Heart right ventricle (tissue), 16 donors: ENCODE measurements at regions not wholly inside any gene's neighbourhood (a gene's known extent, or its start where the extent isn't known, plus 50 kb on each side); places are given as distances from the start of the nearest gene placed in this dataset.

Experiments
- ATAC-seq, 8 donors: fragments of 200-7000 bp; cut with Tn5 transposase; one replicate each; pipeline ENCODE4 v1.9.1; 2020; ENCODE audit warnings: mild to moderate bottlenecking in 8 of 8, moderate library complexity in 8 of 8, moderate number of reproducible peaks in 1 of 8
- DNase-seq, 2 donors: peaks; one replicate each; pipeline ENCODE4 v3.0.0-alpha.2; 2020
- H3K27ac ChIP-seq, 10 donors: fragments of 200-600 bp; sonication (generic) in 2 of 10; one replicate each; pipeline versions ENCODE4 v1.5.0 to v1.8.0; 2020 to 2022; ENCODE audit warnings: mild to moderate bottlenecking in 3 of 10
- H3K27me3 ChIP-seq, 7 donors: fragments of 200-600 bp; one replicate each; pipeline ENCODE4 v1.8.0; 2021 to 2022; ENCODE audit warnings: mild to moderate bottlenecking in 2 of 7
- H3K36me3 ChIP-seq, 9 donors: fragments of 200-600 bp; sonication (generic) in 1 of 9; one replicate each; pipeline versions ENCODE4 v1.5.0 to v1.8.0; 2020 to 2022; ENCODE audit warnings: mild to moderate bottlenecking in 2 of 9
- H3K4me1 ChIP-seq, 9 donors: fragments of 200-600 bp; sonication (generic) in 1 of 9; one replicate each; pipeline versions ENCODE4 v1.5.0 to v1.8.0; 2020 to 2022; ENCODE audit warnings: mild to moderate bottlenecking in 4 of 9
- H3K4me3 ChIP-seq, 10 donors: fragments of 200-600 bp; sonication (generic) in 2 of 10; one replicate each; pipeline versions ENCODE4 v1.5.0 to v1.8.0; 2020 to 2022; ENCODE audit warnings: mild to moderate bottlenecking in 7 of 10, moderate library complexity in 2 of 10
- H3K9me3 ChIP-seq, 11 donors: fragments of 200-600 bp in 10 of 11; sonication (generic) in 2 of 11; one replicate each; pipeline versions ENCODE4 v1.5.0 to v1.8.0; 2013 to 2022; ENCODE audit warnings: mild to moderate bottlenecking in 2 of 11, control low read depth in 1 of 11, moderate library complexity in 1 of 11
- CTCF ChIP-seq, 9 donors: fragments of 200-600 bp; sonication (generic) in 2 of 9; IDR thresholded peaks; one replicate each; pipeline versions ENCODE4 v1.5.0 to v1.8.0; 2021 to 2022; ENCODE audit warnings: antibody characterized with exemption in 9 of 9, mild to moderate bottlenecking in 5 of 9, moderate library complexity in 1 of 9
- WGBS, 2 donors: extraction: QIAGEN DNeasy Blood & Tissue Kit; methylation state at CpG; one replicate each; pipeline ENCODE4 v1.1.7; 2013; ENCODE audit warnings: inconsistent platforms in 1 of 2; 5-methylcytosine and 5-hydroxymethylcytosine counted together
- intact Hi-C, 10 donors: fragments of 100-400 bp; cut with DNase I; formaldehyde crosslinking; loops; one replicate each; pipeline versions ENCODE4 v1.11.1 to v1.14.2; 2022
- donor health status: Arrhythmogenic right ventricular cardiomyopathy.
- donor health status: ischemic (EF 13 %, LVEDD 7.1; RV severe dilation, severe dysfunction).
- donor health status: healthy with polysubstance abuse.
- donor health status: DM: no; HTN: yes; CAD: no.
- donor health status: DM: no; HTN: no; CAD: no.
- donor health status: ischemic (EF 25% LVEDD 6.9; RV normal size, moderate dysfunction).
- donor health status: ischemic (EF 25% LVEDD 5.7; RV mildly dilated, moderate dysfunction).
- donor health status: healthy.
- donor health status: DM: yes; HTN: yes; CAD: no.
- donor health status: Ischemic cardiomyopathy.
- donor health status: ischemic (EF 35%, LVEDD 5.7; RV mildly dilated, moderate dysfunction).
- donor health status: nonischemic (EF 11% LVEDD 7.7; RV severe dilation, severe dysfunction).
- donor health status: DM: yes; HTN: yes; CAD: no.
- donor health status: PGD.
- donor health status: ischemic (EF 29% LVEDD 5.4; RV normal size, mild dysfunction).
- donor health status: nonischemic (EF 23%, LVEDD 6.1; RV moderate dilation, normal function).

DNA sequence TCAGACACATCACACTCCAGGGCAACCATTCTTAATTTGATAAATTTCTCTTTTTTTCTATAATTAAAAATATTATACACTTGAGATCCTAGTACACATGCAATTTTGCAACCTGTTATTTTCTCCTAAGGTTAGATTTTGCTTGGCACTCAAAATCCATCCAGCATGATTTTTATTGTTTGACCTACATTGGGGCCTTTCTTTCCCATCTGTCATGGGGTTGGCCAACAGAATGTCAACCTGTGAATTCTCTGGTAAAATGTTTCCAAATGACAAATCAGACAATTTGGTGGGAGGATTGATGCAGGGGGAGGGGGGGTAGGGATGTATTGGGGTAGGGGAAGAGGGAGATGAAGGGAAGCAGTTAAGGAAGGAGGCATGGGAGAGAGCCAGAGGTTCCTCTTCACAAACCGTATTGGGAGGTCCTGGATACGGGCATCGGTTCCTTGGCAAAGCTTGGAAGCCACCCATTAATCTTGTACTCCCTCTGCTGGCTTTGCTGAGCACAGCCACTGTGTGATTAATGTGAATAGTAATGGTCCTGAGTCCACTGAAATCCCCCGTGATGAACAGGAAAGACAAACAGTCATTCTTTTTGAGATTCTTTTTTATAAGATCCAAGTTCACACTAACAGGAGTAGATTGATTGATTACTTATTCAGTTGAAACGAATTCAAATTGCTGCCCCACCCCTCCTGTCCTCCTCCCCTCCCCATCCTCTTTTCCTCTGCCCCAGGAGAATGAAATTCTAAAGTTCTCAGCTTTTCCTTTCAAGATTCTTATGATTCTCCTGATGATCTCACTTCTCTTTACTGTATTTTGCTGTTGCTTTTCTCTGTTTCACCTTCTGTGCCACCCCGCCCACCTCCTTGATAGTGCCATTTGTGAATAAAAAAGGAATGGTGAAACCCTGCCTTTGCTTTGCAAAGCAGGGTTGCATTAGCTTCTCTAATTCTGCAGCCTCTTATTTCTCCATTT is 82.2 kb upstream of the SLC25A26 start:
- H3K9me3 ChIP-seq: peaks cover 0 to 4% (median 0%) of the 10 kb centered on the region in 11 donors
- H3K27me3 ChIP-seq: no peaks in the 10 kb centered on the region
- peaks cover 0 to 10% (median 9%) of the 10 kb centered on the region in 9 donors for H3K4me1 ChIP-seq
- 17 to 18% methylated on average over 6 of the region's 6 CpGs for WGBS, 2 donors
- no peaks in the 10 kb centered on the region for H3K36me3 ChIP-seq
- ATAC-seq (peak; percentile 79 to 94 (median 88)), DNase-seq (peak in 1 of 2 donors; percentile 65)
- peak; percentile 68 to 88 (median 82) for TF ChIP-seq CTCF (IDR thresholded peaks at IDR 0.05)
- intact Hi-C loops: loop anchor here (1.0 to 10.0 kb wide), 9 partner anchors 91 to 356 kb away; partner anchors contain the start of gene MAGI1 (in 4 of the 10)
- H3K4me3 ChIP-seq: no peak overlapping the region
- peak overlapping the region in 3 of 10 donors; percentile 46 to 52 (median 51) for H3K27ac ChIP-seq

- intact Hi-C loops: loop anchor here in 9 of 10 donors (5.0 to 10.0 kb wide), 5 partner anchors 89 to 354 kb away; partner anchors contain the start of gene MAGI1 (in 3 of the 9)
- DNase-seq (no peak), ATAC-seq (no peak)
- H3K4me3 ChIP-seq: no peak overlapping the region
- TF ChIP-seq CTCF (IDR thresholded peaks at IDR 0.05): no peak
- peaks cover 0 to 10% (median 6%) of the 10 kb centered on the region in 9 donors for H3K4me1 ChIP-seq
- H3K36me3 ChIP-seq: no peaks in the 10 kb centered on the region
- WGBS, 2 donors: 95 to 98% methylated on average over 1 of the region's 1 CpG
- no peaks in the 10 kb centered on the region for H3K27me3 ChIP-seq
- H3K27ac ChIP-seq: no peak overlapping the region
- H3K9me3 ChIP-seq: peaks cover 0 to 4% (median 0%) of the 10 kb centered on the region in 11 donors
Observed at GRCh38 chr3:66136597-66136996, 84.2 kb upstream of the SLC25A26 start.

GRCh38 chr3:66133853-66134445 is 86.9 kb upstream of the SLC25A26 start:
- TF ChIP-seq CTCF (IDR thresholded peaks at IDR 0.05): peak in 1 of 9 donors; percentile 34
- ATAC-seq (no peak), DNase-seq (no peak)
- no peak overlapping the region for H3K27ac ChIP-seq
- H3K27me3 ChIP-seq: no peaks in the 10 kb centered on the region
- H3K9me3 ChIP-seq: no peaks in the 10 kb centered on the region
- no peak overlapping the region for H3K4me3 ChIP-seq
- WGBS, 2 donors: 79 to 82% methylated on average over 8 of the region's 8 CpGs
- intact Hi-C loops: loop anchor here in 3 of 10 donors (10.0 kb wide), 1 partner anchor 219 kb away; no protein-coding TSS in a partner anchor
- no peaks in the 10 kb centered on the region for H3K36me3 ChIP-seq
- peaks cover 0 to 7% (median 3%) of the 10 kb centered on the region in 9 donors for H3K4me1 ChIP-seq

DNA sequence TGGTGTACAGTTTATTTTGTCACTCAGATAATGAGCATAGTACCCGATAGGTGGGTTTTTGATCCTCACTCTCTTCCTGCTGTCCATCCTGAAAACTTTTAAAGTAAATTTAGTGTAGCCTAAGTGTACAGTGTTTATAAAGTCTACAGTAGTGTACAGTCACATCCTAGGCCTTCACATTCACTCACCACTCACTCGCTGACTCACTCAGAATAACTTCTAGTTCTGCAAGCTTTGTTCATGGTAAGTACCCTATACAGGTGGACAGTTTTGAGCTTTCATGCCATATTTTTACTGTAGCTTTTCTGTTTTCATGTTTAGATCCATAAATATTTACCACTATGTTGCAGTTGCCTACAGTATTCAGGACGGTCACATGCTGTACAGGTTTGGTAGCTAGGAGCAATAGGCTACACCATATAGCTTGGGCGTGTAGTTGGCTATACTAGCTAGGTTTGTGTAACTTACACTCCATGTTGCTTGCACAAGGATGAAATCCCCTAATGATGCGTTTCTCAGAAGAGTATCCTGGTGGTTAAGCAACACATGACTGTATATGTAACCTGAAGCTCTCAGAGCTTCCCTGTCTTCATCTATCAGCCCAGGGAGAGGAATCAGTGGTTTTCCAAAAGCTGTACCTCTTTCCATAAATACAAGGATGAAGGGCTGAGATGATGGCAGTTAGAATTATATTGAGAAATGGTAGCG is 87.6 kb upstream of the SLC25A26 start:
- TF ChIP-seq CTCF (IDR thresholded peaks at IDR 0.05): no peak
- no peaks in the 10 kb centered on the region for H3K9me3 ChIP-seq
- no peaks in the 10 kb centered on the region for H3K36me3 ChIP-seq
- H3K4me1 ChIP-seq: no peaks in the 10 kb centered on the region
- no peak overlapping the region for H3K27ac ChIP-seq
- H3K27me3 ChIP-seq: no peaks in the 10 kb centered on the region
- H3K4me3 ChIP-seq: no peak overlapping the region
- DNase-seq (no peak), ATAC-seq (no peak)
- 95 to 97% methylated on average over 6 of the region's 6 CpGs for WGBS, 2 donors
- intact Hi-C loops: loop anchor here in 3 of 10 donors (10.0 kb wide), 1 partner anchor 218 kb away; no protein-coding TSS in a partner anchor
